NOMO-1 treated with DMSO at 0.1 percent for 48 hours (cell line): ENCODE measurements at regions not wholly inside any gene's neighbourhood (a gene's known extent, or its start where the extent isn't known, plus 50 kb on each side); places are given as distances from the start of the nearest gene placed in this dataset.

Experiments used
- DNase-seq: peaks from one replicate; lab custom pipeline; 2025; ENCODE audit not compliant: unreplicated experiment; lab: John Stamatoyannopoulos, UW

DNA sequence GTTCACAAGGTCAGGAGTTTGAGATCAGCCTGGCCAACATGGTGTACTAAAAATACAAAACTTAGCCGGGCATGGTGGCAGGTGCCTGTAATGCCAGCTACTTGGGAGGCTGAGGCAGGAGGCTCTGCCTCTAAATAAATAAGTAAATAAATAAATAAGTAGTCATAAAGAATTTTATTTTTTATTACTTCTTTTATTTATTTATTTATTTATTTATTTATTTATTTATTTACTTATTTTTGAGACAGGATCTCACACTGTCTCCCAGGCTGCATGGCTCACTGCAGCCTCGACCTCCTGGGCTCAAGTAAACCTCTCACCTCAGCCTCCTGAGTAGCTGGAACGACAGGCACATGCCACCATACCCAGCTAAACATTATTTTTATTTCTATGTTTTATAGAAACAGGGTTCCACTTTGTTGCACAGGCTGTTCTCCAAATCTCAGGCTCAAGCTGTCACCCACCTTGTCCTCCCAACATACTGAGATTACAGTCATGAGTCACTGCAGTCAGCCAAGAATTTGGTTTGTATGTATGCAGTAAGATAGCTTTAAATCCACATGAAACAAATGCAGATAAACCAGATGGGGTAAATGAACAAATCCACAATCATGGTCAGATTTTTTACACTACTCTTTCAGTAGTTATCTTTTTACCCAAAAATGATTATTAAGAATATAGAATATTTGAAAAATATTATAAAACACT is 523.3 kb upstream of the RGS18 start:
- no peak for DNase-seq

- DNase-seq: no peak
These were observed 521.9 kb upstream of the RGS18 start for GRCh38 chr1:191636345-191636744.

DNA sequence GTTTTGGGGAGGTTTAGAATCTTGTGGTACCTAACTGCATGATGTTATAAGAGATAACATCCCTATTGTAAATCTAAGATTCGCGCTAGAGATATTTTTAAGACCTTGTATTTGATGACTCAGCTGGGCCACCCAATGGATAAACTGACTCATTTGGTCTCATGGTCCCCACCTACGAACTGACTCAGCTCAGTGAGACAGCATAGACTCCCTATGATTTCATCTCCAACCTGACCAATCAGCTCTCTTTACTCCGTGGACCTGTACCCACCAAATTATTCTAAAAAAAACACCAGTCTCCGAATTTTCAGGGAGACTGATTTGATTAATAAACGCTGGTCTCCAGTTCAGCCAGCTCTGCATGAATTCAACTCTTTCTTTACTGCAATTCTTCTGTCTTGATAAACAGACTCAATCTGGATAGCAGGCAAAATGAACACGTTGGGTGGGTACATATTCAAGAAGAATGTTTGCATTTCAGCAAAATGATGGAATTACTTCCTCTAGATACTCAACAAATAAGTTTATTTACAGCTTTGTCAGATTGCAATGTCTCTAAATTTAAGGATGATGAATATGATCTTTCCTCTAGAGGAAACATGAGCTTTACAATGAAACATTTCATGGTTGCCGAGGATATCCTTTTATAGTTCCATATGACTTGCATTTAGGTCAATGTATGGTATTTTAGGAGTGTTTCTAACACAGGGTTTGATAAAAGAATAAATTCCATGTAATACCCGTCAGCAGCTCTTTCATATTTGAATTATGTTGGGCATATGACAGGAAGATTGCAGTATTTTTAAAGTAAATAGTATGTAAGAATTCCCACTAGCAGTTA is 516.6 kb upstream of the RGS18 start:
- DNase-seq: no peak

DNA sequence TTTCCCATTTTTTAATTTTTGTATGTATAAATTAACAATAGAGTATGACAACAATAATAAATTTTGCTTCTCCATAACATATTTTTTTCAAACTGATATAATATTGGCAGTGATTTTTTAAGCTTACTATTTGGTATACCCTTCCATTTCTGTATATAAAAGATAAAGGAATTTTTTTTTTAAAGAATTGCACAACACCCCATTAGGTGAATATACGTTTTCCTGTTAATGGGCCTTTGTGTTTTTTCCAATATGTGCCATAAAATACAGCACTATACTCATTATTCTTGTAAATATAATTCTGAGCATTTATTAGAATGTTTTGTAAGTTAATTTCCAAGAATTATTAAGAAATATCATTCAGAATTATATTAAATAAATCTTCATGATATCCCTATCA is 515.2 kb upstream of the RGS18 start:
- no peak for DNase-seq

DNA sequence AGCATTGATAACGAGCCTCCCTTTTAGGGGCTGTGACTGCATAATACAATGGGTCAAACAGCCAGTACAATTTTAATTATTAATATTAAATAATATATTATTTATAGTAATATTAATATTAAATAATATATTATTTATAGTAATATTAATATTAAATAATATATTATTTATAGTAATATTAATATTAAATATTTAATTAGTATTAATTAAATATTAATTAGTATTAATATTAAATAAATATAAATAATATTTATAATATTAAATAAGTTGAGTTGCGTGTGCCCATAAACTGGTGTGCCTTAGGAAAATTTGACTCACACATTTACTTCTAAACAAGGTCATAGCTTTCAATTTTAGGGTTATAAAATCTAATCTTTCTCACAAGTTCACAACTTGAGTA is 509.3 kb upstream of the RGS18 start:
- DNase-seq: no peak

DNA sequence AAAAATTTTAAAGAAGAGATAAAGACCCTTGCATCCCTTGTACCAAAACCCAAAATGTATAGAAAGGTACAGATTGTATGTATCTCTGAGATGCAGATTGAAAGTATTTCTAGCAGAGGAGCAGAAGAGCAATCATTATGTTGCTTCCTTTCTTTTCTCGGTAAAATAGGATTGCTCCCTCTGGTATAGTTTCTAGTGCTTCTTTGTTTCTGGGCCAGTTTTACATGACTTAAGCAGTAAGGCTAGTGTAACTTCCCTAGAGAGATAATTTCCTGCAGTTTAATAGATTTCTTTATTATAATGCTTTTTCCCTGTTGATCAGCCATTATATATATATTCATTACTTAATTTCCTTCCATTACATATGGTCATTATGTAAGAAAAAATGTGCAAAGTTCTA is 496.2 kb upstream of the RGS18 start:
- no peak for DNase-seq

- no peak for DNase-seq
These were observed 495.5 kb upstream of the RGS18 start for GRCh38 chr1:191662746-191663145.

DNA sequence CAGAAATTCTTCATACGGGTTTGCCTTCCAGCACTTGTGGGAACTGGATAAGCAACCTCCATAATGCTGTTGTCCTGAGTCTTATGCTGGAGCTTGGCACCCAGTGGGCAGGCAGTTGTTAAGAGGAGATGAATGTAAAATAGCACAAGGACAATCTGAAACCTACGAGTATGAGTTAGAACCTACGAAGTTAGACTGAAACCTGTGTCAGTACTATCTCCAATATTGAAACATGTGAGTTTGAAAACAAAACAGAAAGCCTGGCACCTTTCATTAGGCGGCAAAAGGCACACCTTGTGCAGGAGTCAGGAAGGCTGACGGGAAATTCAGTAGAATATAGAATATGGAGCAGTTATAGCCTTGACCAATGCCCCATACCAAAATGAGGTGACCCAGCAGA is 489.7 kb upstream of the RGS18 start:
- DNase-seq: no peak

- DNase-seq: no peak
These were observed 488.6 kb upstream of the RGS18 start for GRCh38 chr1:191669629-191670028.

GRCh38 chr1:191671236-191671635 is 487.0 kb upstream of the RGS18 start:
- no peak for DNase-seq

DNA sequence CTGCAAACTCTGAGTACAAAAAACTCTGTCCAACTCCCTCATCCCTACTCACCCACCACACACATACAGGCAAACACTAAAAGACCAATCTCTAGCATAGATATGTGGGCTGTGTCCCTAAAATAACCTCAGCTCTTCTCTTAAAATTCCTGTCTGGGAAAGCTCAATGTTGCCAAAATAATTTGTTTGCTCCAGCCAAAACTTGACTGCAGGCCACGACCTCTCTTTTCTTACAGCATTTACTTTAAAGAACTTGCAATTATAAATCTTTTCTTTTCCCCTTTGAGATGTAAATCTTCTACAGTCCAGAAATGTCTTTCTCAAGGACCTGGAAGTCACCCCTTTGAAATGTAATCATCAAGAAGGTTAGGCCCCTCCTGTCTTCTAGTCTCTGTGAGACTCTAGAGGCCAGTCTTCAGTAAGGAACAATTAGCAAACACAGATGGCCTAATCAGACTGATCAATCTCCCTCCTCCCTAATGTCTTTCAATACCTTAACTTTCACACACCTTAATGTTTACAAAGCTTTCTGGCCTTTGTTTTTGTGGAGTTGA is 483.6 kb upstream of the RGS18 start:
- DNase-seq: no peak

- DNase-seq: no peak
These were observed 482.1 kb upstream of the RGS18 start for GRCh38 chr1:191675856-191676783.

DNA sequence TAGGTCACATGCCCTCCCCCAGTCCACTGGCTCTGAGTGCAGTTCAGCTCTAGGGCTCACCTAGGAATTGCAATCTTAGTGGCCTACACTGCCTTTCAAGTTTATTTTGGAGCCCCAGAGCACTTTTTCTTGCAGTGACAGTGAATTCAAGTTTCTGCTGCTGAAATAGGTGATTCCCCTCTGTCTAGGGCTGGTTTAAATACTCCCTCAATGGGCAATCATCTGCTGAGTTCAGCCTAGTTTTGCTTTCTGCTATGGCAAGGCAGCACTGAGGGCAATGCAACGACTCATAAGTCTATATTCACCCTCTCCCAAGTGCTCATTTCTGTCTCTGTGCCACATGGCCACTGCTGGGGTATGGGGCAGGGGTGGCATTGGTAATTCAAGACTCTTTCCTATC is 472.6 kb upstream of the RGS18 start:
- no peak for DNase-seq

DNA sequence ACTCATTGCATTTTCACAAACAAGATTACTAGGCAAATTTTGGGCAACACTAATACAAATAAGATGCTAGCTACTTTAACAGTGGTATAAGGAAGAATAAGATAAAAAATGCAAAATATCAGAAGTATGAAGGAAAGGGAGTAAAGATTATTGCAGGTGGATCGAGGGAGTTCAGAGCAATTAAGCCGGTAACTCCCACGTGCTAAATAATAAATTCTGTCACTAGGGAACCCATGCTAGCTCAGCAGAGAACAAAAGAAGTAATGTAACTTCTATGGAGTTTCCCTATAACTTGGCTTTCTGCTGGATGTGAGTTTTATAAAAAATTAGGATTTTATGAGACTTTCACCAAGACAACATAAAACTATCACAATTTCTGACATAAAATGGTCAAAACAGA is 470.5 kb upstream of the RGS18 start:
- no peak for DNase-seq

DNA sequence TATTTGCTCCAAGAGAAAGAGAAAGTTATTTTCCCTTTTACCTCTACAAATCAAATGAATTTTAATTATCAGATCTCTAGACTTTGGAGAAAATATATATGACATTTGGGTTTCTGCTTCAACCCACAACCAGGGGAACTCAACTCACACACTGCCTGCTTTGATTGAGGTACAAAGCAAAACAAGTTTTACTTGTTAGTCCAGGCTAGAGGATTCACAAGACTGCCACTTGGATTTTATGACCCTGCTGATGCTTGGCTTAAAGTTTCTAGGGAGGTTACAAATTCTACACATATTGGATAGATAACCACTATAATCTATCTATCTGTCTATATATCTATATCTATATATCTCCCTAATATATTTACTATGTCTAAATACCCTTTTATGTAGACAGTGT is 467.3 kb upstream of the RGS18 start:
- DNase-seq: no peak

DNA sequence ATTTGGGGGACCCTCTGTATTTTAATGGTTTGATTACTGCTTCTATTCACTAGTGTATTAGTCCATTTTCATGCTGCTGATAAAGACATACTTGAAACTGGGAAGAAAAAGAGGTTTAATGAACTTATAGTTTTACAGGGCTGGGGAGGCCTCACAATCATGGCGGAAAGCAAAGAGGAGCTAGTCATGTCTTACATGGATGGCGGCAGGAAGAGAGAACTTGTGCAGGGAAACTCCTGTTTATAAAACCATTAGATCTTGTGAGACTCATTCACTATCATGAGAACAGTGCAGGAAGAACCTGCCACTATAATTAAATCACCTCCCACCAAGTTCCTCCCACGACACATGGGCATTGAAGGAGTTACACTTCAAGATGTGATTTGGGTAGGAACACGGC is 464.5 kb upstream of the RGS18 start:
- no peak for DNase-seq

- peak; percentile 63 for DNase-seq
These were observed 462.4 kb upstream of the RGS18 start for GRCh38 chr1:191695865-191696264.

GRCh38 chr1:191696354-191696753 is 461.9 kb upstream of the RGS18 start:
- DNase-seq: no peak

DNA sequence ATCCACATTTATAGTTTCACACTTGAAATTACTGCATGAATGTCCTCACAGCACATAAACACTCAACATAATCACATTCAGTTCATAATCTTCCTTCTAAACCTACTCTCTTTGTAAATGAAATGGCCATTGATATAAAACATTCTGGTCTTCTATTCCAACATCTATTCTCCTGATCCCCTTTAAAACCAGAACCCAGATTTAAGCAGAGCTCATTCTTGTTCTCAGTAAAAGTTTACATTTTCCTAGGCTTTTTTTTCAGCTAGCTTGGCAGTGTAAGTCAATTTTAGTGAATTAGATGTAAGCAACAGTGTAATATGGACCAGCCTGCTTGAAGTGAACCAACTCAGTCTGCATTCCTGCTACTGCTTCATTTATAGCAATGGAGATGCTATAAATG is 460.7 kb upstream of the RGS18 start:
- DNase-seq: no peak

DNA sequence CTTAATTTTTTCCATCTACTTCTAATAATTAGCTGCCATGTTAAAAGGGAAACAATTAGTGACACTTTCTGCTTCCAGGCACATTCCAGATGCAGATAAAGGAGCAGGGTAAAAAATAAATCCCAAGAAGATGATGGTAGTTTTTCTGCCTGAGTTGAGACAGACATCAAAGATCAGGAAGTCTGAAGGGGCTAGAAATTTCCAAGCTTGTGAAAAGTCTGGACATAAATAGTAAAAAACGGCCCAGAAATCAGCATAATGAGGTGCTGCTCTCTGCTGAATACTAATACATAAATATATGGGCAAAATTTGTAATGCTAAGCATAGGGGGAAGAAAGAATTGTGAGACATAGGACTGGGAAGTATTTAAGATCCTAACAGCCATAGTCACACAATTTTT is 460.0 kb upstream of the RGS18 start:
- DNase-seq: no peak

DNA sequence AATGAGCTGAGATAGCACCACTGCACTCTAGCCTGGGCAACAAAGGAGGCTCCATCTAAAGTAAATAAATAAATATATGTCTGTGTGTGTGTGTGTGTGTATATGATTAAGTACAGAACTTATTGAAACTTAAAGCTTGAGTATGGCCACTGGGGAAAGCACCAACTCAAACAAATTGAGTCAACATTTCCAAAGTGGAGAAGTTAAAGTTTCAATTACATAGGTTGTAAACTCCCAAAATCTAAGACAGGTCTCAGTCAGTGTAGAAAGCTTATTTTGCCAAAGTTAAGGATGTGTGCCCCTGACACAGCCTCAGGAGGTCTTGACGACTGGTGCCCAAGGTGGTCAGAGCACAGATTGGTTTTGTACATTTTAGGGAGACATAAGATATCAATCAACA is 458.9 kb upstream of the RGS18 start:
- no peak for DNase-seq
